ENCODE measurements at regions not wholly inside any gene's neighbourhood (a gene's known extent, or its start where the extent isn't known, plus 50 kb on each side); places are given as distances from the start of the nearest gene placed in this dataset.
"Not testable (repeated sequence)": the region's sequence is repeated elsewhere in the genome, so short reads cannot be mapped to it uniquely, and the experiment has no call there.

DNA sequence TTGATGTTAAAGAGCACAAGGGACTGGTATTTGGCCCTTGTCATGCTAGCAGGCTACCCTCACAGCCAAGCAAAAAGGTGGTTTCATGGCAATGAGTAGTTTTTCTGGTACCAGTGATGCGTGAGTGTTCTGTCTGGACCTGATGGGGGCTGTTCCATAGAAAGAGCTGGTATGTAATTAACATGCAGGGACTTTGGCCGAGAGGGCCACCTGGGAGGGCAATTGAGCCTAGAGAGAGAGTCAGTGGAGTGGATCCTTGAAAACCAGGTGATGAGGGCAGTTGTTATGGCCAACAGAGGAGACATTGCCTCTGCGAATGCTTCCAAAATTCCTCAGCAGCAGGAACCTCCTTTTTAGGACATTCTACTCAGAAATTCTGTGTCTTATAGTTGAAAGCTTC is 383.3 kb downstream of the PSAT1 start:
- no peak for DNase-seq

DNA sequence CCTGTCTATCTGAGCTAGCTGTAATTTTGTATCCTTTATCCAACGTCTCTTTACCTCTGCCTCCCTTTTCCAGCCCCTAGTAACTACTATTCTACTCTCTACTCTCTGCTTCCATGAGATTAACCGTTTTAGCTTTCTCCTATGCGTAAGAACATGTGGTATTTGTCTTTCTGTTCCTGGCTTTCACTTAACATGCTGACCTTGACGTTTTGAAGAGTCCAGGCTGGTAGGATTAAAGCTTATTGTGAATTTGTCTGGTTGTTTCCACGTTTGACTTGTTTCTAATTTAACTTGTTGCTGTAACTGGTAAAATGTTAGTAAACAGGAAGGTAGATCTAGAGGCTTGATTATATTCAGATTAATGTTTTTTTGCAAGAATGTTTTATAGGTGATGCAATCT is 385.3 kb downstream of the PSAT1 start:
- no peak for DNase-seq

DNA sequence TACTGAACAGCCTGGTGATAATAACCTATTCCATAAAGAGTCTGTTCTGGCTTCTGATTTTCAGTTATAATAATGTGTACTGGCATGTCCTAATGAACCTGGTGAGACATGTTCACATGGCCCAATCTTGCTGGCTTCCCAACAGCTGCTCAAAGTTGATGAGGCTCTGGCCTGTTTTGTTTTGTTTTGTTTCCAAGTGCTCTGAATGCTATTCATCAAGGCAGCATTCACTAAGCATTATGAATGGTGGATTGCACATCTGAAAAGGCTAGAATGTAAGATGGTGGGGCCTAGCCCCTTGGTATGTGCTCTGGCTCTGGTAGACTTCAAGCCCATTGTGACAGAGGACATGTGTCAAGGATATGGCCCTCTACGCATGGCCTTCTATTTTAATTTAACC is 388.5 kb downstream of the PSAT1 start:
- no peak for DNase-seq

DNA sequence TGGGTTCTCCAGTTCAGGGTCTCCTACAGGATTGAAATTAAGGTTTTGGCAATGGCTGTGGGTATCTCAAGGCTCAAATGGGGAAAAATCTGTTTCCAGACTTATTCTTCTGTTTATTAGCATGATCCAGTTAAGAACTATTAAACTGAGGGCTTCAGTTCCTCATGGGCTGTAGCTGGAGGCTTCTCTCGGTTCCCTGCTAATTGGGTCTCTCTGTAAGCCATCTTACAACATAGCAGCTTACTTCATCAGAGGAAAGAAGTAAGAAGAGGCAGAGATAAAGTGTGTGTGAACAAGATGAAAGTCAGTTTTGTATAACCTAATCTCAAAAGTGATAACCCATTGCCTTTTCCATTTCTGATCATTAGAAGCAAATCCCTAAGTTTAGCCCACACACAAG is 391.9 kb downstream of the PSAT1 start:
- no peak for DNase-seq

DNA sequence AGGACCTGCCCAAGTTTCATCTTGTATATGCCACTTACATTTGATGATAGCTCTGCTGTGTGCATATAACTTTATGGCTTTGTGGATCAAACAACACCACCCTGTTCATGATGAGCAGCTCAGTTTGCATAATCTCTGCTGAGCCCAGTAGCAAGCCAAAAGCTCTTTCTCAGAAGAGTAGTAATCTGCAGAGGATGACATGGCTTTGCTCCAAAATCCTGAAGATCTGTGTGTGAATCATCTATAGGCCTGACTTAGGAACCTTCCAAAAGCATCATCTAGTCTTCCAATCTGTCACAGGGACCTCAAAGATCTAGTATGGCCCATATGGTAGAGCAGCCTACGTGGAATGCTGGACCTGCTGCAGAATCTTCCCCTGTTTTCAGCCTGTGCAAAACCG is 394.6 kb downstream of the PSAT1 start:
- DNase-seq, result no peak

DNA sequence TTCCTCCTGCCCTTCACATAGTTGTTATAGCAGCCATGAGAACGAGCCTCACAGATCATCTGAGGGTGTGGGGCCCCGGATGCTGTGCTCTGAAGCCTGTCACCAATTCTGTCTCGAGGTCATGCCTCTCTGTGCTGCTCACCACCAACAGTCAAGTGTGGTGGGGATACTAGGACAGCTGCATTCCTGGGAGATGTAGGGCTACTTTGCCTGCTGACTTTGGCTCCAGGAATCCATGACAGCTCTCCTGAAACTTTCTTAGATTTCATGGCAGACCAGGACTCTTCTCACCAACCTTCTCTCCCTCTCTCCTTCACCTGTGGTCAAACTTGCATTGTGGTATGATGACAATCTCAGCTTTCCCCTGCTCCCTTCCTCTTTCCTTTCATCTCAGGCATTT is 395.9 kb downstream of the PSAT1 start:
- no peak for DNase-seq

DNA sequence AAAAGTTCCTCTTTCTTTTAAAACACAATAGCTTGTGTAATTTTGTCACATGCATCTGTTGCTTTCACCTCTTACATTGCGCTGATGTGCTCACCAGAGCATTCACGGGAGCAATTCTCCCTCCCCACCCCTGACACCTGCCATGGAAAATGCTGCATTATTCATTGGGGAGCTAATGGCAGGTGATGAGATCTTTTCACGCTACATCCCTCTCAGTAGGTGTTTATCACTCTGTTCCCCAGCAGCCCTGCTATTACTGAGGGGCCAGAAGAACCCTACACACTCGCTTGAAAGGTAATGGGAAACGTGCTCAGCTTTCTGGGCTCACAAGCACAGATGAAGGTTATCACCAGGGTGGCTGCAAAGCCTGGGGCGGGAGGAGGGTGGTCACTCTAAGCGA is 398.0 kb downstream of the PSAT1 start:
- no peak for DNase-seq

DNA sequence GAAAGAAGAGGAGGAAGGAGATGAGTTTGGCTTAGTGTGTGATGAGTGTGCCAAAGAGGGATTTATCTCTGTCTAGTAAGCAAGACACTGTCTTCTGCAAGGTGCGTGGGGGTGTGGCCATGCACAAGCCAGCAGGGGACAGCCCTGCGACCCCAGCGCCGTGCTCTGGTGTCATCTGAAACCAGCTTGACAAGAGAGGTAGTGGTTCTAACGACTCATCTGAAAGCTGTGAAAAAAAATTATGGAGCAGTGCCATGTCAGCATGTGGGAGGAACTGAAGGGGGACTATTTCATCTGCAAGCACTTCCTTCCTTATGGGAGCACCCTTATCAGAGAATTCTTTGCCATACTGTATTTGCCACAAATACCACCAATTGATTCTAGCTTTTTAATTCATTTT is 398.6 kb downstream of the PSAT1 start:
- no peak for DNase-seq

DNA sequence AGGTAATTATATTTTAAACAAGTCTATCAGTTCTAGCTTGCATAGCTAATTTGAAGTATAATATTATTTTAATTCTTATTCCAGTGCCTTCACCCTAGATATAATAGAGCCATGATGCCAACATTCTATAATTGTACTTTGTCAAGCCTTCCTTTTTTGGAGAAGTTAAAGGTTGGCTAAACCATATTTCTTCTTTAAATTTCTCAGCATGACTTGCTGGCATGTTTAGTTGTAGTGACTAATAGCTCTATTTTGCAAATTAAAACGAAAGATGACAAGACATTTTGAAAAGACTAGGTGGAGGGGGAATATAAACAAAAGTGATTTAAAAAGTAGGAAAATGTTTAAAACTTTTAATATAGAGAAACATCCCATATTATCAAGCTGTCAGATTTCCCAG is 400.7 kb downstream of the PSAT1 start:
- DNase-seq, result no peak

DNA sequence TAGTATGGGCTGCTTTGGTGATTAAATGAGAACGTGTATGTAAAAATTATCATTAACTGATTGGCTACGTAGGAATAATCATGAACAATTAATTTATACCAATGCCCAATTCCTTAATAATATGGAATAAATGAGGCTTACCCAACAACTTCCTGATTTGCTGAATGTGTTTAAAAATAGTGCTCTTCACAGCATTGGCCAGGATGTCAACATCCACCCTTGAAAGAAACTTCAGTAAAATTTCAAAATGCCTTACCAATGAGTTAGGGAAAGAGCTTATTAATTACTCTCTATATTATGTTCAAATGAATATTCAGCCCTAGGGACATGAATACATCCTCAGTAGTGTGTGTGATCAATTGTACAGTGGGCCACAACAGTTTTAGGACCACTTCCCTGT is 401.4 kb downstream of the PSAT1 start:
- no peak for DNase-seq

DNA sequence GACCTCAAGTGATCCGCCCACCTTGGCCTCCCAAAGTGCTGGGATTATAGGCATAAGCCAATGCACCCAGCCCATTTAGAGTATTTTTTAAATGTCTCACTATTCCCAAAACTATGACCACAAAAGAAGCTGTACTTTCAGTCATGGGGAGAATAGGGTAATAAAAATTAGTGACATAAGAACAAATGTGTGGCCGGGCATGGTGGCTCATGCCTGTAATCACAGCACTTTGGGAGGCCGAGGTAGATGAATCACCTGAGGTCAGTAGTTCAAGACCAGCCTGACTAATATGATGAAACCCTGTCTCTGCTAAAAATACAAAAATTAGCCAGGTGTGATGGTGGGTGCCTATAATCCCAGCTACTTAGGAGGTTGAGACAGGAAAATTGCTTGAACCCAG is 402.3 kb downstream of the PSAT1 start:
- not testable (repeated sequence) for DNase-seq

DNA sequence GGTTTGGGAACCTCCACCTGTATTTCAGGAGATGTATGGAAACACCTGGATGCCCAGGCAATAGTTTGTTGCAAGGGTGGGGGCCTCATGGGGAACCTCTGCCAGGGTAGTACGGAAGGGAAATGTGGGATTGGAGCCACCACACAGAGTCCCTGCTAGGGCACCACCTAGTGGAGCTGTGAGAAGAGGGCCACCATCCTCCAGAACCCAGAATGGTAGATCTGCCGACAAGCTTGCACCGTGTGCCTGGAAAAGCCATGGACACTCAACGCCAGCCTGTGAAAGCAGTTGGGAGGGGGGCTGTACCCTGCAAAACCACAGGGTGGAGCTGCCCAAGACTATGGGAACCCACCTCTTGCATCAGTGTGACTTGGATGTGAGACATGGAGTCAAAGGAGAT is 407.2 kb downstream of the PSAT1 start:
- DNase-seq, result not testable (repeated sequence)

DNA sequence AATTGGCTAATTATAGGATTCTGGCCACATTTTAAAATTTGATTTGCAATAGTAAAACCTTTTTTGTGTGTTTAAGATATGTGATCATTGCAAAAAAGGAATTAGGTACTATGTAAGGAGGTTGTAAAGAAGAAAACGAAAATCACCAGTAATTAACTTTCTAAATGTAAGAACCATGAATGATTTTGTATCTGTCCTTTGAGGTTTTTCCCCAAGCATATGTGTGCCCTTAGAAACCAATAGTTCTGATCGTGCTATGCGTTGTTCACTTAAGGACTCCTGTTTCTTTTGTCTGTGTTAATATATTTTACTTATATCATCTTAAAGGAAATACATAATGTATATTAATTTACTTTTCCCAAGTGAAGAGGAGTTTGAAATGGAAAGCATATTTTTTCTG is 410.2 kb downstream of the PSAT1 start:
- DNase-seq, result no peak

DNA sequence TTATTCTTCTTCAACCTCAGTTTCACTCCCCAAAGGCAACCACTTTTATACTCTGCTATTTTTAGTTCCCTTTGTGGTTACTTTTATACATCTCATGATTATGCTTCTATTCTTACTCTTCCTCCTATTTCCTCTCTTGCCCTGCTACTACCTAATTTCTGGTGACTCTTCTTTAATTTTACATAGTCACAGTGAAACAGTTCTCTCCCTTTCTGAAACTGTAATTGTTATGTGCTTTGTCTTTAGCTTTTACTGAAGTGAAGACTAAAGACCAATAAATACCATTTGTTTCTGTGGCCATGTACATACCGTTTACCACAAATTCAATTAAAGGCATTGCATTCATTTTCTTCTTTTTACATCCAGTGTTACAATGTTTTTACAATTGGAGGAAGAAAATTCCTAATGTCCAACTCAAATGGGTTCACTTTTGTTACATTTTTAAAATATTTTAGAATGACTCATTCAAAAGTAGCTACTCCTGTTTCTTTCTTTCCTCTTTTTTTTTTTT is 410.6 kb downstream of the PSAT1 start:
- DNase-seq, result no peak

DNA sequence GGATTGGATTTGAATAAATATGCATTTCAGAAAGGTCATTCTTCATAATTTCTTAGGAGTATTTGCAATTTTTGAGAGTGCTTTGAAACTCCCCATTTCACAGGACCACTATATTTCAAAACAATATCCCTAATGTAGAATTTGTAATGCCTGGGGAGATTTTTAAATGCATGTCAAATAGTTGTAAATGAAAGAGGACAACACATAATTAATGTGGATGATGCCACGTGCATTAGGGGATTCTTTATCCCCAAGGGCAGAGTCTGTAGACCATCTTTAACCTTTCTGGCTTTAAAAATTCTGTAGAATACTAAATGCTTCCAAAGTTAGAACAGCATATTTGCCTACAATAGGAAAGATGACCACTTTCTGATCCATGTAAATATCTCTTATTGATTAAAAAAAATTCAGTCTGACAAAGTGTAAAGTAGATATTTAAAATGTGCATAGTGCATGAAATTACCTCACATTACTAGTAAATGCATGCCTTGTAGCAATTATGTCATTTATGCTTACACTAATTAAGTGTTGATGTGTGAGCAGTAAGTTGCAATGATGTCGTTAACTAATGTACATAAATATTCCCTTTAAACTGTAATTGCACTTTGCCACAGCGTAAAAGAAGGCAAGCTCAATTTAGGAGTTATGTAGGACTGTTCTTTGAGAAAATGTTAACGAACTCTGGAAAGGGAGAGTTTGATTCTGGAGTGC is 416.1 kb downstream of the PSAT1 start:
- no peak for DNase-seq

DNA sequence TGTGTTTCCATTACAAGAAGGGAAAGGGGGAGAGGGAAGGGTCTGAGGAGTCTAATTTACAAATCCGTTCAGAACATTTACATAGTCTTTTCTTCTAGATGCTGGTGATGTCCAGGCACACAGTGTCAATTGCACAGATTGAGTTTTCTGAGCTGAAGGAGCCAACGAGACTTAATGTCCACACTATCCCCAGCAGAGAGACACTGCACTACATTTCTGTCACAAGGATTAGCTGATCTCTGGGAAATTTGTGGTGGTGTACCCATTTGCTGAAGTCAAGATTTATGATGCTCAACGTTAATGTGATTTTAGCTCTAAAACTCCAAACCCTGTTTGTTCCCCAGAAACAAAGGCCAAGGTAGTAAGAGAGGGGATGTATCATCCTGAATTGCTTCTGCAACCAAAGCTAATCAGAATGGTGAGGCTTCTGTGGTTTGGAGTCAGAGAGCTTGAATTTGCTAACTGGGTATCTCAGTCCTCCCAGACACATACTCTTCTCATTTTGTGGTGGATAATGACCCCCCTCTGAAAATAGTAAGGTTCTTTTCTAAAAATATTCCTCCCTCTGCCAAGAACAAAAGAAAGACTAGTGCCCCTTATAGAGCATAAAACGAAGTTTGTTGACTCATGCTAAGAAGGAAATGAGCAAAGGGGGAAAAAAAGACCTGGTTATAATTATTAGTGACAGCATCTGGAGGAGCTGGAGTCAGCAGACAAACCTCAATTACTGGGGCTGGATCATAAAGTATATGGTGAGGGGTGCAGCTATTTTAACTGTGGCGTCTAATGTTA is 416.9 kb downstream of the PSAT1 start:
- no peak for DNase-seq

DNA sequence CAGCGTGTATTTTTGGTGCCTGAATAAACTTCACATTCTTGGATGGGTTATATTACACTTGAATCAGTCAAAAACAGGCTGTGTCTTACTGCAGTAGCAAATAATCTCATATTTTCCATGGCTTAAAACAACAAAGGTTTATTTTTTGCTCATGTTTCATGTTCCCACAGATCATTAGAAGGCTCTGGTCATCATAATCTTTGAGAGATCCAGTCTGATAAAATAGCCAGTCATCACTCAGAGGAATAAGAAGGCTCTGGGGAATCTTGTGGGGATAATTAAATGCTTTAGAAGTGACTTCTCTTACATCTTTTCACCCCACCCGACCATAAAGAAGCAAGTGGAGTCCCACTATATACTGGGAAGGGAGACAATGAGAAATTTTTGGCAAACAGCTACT is 417.7 kb downstream of the PSAT1 start:
- DNase-seq, result no peak

DNA sequence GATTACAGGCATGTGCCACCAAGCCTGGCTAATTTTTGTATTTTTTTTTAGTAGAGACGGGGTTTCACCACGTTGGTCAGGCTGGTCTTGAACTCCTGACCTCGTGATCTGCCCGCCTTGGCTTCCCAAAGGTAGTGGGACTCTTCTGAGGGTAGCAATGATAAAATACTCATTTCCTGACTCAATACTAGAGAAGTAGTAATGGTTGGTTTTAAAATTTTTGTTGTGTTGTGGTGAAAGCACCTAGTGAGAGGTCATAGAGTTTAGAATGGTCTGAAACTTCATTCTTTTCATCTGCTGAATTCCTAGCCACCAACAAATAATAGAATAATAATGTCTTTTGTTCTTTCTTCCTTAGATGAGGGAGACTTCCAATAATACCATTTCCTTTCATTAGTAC is 422.1 kb downstream of the PSAT1 start:
- DNase-seq, result not testable (repeated sequence)

DNA sequence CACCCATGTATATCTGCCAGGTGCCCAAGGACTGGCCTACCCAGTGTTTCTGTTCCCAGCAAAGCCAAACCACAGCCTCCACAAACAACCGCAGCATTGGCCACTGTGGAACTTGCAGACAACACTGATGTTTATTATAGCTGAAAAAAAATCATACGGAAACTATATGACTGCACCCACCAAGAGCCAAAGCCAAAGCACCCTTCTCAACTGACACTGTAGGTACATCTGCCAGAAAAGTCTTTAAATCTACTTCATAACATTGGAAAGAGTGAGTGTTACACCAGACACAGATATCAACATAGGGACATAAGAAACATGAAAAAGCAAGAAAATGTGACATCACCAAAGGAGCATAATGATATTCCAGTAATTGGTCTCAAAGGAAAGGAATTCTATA is 428.0 kb downstream of the PSAT1 start:
- DNase-seq, result no peak

DNA sequence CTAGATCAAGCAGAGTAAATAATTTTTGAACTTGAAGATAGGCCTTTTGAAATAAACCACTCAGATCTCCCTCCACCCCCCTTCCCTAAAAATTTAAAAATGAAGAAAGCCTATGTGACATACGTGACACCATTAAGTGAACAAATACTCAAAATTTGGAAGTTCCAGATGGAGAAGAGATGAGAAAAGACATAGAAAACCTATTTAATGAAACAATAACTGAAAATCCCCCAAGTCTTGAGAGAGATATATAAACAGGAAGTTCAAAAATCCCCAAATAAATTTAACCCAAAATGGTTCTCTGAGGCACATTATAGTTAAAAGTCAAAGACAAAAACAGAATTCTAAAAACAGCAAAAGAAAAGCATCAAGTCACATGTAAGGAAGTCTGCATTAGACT is 428.6 kb downstream of the PSAT1 start:
- DNase-seq, result no peak

DNA sequence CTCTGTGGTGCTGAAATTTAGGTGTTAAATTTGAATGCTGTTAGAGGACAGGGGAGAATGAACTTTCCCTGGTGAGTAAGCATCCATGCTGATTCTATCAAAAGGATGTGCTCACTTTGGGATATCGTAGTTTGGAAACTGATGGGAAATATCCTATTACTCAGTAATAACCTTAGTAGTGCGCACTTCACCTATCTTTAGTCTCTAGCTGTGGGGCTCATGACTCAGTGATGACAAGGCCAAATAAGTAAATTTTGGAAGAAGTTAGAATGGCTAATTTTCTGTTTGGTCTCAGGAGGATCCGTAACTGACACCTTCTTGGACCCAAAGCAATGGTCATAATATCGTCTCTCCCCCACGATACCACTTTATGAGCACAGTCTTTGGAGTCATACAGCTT is 448.4 kb downstream of the PSAT1 start:
- DNase-seq, result no peak

DNA sequence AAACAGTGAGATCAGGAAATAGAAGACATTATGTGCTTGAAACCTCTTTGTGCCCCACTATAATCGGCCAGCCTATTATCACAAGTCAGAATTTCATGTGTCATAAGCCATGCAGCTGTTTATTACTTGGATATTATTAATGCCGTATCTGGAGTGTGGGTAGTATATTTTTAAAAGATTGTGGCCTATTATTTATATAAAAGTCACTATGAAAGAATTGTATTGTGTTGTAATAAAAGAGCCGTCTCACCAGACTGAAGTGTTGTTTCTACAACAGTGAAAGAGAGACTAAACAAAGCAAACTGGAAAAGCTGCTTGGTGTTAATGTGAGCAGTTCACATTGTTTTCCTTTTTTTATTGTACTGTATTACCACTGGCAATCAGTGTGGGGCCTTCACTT is 449.1 kb downstream of the PSAT1 start:
- peak; percentile 34 for DNase-seq

DNA sequence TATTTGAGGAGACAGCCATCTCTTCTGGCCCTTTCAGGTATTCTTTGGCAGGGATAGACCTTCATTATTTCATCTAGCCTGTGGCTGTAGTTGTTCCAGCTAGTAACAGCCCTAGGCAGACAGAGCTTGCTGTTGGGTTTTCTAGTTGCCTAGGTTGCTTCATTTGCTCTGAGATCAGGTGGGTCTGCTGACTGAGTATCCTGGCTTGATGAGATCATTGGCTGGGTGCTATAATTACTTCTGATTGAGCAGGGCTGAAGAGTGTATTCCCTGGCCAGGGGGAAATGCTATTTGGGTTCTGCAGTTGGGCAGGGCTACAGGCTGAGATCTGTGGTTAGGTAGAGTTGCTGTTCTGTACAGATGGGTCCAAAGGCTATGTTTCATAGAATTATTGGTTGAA is 456.1 kb downstream of the PSAT1 start:
- no peak for DNase-seq

DNA sequence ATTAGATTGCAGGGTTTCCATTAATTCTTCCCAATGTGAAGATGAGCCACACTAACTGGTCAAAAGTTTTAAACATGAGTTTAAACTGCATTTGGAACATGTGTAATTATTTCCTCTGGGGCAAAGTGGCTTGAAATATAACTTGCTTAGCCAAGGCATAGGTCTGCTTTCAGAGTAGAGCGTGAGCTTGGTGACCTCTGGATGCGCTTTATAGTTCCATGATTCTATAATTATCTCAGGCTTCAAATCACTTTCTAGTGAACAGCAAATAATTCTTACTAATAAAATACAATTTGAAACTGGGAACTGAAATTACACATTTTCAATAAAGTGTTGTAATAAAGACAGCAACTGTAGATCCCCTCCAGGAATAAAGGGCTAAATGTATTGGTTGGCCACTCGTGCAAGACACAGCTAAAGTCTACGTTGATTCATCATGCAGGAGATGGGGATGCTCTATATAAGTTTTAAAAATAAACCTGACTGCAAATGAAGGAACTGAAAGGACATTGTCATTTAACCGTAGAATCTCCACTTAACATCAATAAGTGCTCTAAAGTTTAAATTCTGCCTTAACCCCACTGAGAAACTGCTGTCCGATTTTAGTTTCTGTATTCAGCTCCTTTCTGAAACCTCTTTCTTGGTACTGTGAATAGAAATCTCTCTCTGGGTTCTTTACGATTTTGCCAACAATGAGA is 460.0 kb downstream of the PSAT1 start:
- no peak for DNase-seq

Measured in NCI-H774 (cell line).